ENCODE measurements at regions not wholly inside any gene's neighbourhood (a gene's known extent, or its start where the extent isn't known, plus 50 kb on each side); places are given as distances from the start of the nearest gene placed in this dataset.

DNA sequence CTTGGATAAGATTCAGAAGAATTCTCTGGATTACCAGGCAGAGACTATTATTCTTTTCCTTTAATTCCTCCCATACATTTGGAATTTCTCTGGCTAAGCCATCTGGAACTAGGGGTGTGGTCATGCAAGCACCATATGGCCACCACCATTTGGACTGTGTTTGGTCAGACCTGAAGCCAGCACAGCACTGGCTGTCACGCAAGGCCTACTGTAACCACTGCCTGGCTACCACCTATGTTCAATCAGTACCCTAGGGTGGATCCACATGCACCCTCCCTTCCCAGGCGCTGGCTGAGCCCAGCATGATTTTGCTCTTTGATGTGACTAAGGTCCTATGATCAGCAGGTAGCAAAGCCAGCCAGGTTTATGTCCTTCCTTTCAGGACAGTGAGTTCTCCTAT, 287.8 kb upstream of the GOLIM4 start:
- TF ChIP-seq, protein P1, sequence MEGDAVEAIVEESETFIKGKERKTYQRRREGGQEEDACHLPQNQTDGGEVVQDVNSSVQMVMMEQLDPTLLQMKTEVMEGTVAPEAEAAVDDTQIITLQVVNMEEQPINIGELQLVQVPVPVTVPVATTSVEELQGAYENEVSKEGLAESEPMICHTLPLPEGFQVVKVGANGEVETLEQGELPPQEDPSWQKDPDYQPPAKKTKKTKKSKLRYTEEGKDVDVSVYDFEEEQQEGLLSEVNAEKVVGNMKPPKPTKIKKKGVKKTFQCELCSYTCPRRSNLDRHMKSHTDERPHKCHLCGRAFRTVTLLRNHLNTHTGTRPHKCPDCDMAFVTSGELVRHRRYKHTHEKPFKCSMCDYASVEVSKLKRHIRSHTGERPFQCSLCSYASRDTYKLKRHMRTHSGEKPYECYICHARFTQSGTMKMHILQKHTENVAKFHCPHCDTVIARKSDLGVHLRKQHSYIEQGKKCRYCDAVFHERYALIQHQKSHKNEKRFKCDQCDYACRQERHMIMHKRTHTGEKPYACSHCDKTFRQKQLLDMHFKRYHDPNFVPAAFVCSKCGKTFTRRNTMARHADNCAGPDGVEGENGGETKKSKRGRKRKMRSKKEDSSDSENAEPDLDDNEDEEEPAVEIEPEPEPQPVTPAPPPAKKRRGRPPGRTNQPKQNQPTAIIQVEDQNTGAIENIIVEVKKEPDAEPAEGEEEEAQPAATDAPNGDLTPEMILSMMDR (conservative IDR thresholded peaks at IDR 0.05; ENCODE audit: low read depth, low read length): no peak
- H3K4me3 ChIP-seq (ENCODE audit: low read depth, low read length): no peak overlapping the region
- no peak for DNase-seq (ENCODE audit: low read depth)

DNA sequence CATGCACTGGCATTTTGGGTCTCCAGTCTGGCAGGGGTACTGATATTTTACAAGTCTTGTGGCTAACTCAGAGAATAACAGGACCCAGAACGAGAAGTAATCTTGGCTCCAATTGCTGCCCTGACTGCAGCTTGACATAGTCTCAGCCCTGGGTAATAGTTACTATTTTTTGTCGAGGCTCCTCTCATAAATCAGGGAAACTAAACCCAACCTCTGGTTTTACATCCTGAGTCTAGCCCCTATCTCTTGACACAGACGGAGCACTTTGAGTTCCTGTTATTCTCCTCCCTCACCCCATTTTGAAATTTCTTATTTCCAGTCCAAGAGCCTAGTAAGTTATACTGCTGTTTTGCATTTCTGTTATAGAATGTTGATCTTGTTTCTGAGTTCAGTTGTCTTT, 276.1 kb upstream of the GOLIM4 start:
- no peak overlapping the region for H3K4me3 ChIP-seq (ENCODE audit: low read depth, low read length)
- no peak for DNase-seq (ENCODE audit: low read depth)
- TF ChIP-seq, protein P1 (conservative IDR thresholded peaks at IDR 0.05; ENCODE audit: low read depth, low read length): no peak

DNA sequence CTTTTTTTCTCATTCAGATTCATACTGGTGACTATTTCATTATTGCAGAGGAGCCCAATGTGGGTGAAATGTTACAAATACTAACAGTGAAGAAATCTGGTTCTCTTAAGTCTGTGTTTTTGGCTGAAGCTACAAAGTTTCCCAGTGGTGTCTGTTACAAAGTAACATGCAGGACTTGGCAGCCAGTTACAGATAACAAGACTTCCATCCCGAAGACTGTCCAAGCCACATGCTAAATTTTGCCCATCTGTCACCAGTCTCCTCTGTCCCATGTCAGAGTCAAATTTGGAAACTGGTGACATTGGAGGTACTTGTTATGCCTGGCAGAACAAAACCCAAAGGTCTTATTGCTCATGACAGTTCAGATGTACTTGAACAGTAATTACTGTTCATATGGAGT, 269.2 kb upstream of the GOLIM4 start:
- H3K4me3 ChIP-seq (ENCODE audit: low read depth, low read length): no peak overlapping the region
- no peak for DNase-seq (ENCODE audit: low read depth)
- TF ChIP-seq, protein P1 (conservative IDR thresholded peaks at IDR 0.05; ENCODE audit: low read depth, low read length): no peak

DNA sequence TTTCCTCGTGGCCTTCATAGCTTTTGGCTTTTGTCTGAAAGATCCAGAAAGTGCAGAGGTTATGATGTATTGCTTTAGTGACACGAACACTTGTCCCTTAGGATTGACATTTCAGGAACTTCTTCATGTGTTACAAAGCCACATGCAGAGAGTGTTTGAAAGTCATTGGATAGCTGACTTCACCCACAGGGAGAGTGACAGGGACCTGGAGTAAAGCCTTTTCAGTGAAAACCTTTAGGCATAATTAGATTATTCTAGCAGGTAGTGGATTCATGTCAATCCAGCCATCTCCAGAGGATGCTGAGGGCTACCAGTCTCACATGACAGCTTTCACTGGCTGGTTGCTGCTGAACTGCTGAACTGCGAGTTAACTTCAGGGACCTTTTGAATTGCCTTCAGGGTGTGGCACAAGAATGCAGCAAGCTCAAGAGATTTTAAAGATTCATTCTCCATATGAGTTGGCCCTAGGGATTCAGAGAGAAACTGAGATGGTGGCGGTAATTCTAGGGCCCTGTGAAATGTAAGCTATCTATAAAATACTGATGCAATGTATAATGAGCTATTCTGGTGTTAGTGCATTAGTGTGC, 267.0 kb upstream of the GOLIM4 start:
- TF ChIP-seq, protein P1 (conservative IDR thresholded peaks at IDR 0.05; ENCODE audit: low read depth, low read length): no peak
- no peak overlapping the region for H3K4me3 ChIP-seq (ENCODE audit: low read depth, low read length)
- no peak for DNase-seq (ENCODE audit: low read depth)

DNA sequence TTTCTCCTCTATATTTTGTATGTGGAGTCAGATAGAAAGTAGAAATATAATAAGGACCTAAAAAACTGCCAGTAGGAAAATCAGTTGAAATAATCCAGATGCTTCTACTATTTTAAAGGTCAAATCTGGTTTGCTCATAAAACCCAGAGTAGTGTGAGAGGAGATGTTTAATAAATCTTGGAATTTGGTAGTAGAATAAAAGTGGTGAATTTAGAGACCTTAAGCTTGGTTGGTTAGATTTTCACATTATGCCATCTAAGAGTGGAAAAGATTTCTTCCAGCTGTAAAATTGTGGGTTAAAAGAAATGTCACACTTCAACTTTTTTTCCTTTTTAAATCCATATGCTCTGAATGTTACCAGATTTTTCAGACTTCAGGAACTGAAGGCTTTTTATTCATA, 266.4 kb upstream of the GOLIM4 start:
- TF ChIP-seq, protein P1 (conservative IDR thresholded peaks at IDR 0.05; ENCODE audit: low read depth, low read length): no peak
- DNase-seq (ENCODE audit: low read depth): no peak
- no peak overlapping the region for H3K4me3 ChIP-seq (ENCODE audit: low read depth, low read length)

DNA sequence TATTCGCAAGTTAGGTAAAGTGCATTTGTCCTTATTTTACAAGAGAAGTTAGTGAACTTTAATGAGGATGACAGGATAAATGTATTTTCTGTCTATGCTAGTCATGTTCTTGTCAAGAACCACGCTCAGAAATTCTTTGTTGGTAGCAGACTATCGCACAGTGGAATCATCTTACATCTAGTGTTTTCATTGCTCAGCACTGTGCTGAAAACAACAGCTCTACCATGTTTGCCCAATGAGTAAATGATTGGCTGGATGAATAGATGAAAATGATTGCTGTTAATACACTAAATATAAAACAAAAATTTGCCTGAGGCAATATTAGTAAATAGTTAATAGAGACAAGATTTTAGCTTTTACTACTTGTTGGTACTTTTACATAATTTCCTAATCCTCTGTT, 265.3 kb upstream of the GOLIM4 start:
- TF ChIP-seq, protein P1 (conservative IDR thresholded peaks at IDR 0.05; ENCODE audit: low read depth, low read length): no peak
- H3K4me3 ChIP-seq (ENCODE audit: low read depth, low read length): no peak overlapping the region

More for the DNA sequence above, 265.3 kb upstream of the GOLIM4 start:
- DNase-seq (ENCODE audit: low read depth): no peak
